ENCODE measurements at regions not wholly inside any gene's neighbourhood (a gene's known extent, or its start where the extent isn't known, plus 50 kb on each side); places are given as distances from the start of the nearest gene placed in this dataset.
"Not testable (repeated sequence)": the region's sequence is repeated elsewhere in the genome, so short reads cannot be mapped to it uniquely, and the experiment has no call there.

DNA sequence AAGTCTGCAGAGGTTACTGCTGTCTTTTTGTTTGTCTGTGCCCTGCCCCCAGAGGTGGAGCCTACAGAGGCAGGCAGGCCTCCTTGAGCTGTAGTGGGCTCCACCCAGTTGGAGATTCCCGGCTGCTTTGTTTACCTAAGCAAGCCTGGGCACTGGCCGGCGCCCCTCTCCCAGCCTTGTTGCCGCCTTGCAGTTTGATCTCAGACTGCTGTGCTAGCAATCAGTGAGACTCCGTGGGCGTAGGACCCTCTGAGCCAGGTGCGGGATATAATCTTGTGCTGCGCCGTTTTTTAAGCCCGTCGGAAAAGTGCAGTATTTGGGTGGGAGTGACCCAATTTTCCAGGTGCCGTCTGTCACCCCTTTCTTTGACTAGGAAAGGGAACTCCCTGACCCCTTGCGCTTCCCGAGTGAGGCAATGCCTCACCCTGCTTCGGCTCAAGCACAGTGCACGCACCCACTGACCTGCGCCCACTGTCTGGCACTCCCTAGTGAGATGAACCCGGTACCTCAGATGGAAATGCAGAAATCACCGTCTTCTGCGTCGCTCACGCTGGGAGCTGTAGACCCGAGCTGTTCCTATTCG lies 198.9 kb upstream of the ECI2 start:
- H3K36me3 ChIP-seq (ENCODE audit: control insufficient read depth in 1 of 2, insufficient read depth in 2 of 2, low read length in 2 of 2); H3K4me3 ChIP-seq (ENCODE audit: low read depth in 1 of 2, low read length in 2 of 2); H3K4me1 ChIP-seq (ENCODE audit: control insufficient read depth in 1 of 2, insufficient read depth in 2 of 2, low read length in 2 of 2); H3K27ac ChIP-seq (ENCODE audit: low read depth, low read length); H3K27me3 ChIP-seq (ENCODE audit: control insufficient read depth in 1 of 2, insufficient read depth in 2 of 2, low read length in 2 of 2); H3K9ac ChIP-seq (ENCODE audit: low read depth in 1 of 2, low read length in 2 of 2); H3K9me3 ChIP-seq (ENCODE audit: control insufficient read depth in 1 of 2, low read length in 2 of 2): not testable (repeated sequence)

DNA sequence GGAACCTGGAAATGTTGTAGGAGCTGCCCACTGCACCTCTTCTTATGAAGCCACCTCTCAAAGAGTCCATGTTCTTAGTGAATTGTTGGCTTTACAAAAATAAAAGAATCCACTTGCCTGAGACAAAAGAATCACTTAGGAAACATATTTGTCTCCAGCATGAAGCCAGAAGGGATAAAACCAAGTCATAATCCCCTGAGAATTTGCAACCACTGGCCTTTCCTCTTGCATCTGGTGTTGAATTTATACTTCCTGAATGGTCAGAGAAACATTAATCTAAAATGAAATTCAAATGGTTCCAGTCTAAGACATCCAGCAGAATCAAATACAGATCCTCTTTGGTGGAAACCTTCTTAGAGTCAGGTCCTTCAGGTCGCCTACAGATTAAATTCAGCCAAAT lies 192.5 kb upstream of the ECI2 start:
- H3K4me1 ChIP-seq (ENCODE audit: control insufficient read depth in 1 of 2, insufficient read depth in 2 of 2, low read length in 2 of 2): no peaks in the 10 kb centered on the region
- H3K9ac ChIP-seq (ENCODE audit: low read depth in 1 of 2, low read length in 2 of 2): no peak overlapping the region
- H3K36me3 ChIP-seq (ENCODE audit: control insufficient read depth in 1 of 2, insufficient read depth in 2 of 2, low read length in 2 of 2): no peaks in the 10 kb centered on the region
- H3K27ac ChIP-seq (ENCODE audit: low read depth, low read length): no peak overlapping the region
- H3K27me3 ChIP-seq (ENCODE audit: control insufficient read depth in 1 of 2, insufficient read depth in 2 of 2, low read length in 2 of 2): no peaks in the 10 kb centered on the region
- no peak overlapping the region for H3K4me3 ChIP-seq (ENCODE audit: low read depth in 1 of 2, low read length in 2 of 2)
- no peaks in the 10 kb centered on the region for H3K9me3 ChIP-seq (ENCODE audit: control insufficient read depth in 1 of 2, low read length in 2 of 2)

DNA sequence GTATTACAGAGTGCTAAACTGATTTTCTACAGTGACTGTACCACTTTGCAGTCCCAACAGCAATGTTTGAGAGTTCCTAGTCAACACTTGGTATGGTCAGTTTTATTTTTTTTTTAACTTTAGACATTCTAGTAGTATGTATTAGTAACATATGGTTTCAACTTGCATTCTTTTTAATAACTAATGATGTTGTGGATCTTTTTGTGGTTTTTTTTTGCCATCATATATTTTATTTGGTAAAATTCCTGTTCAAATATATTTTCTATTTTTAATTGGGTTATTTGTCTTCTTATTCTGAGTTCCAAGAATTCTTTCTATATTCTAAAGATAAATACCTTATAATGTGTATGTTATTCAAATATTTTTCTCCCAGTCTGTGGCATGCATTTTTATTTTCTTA lies 189.4 kb upstream of the ECI2 start:
- Histone ChIP-seq H3K27ac (ENCODE audit: low read depth, low read length) (no peak overlapping the region), H3K4me1 (ENCODE audit: control insufficient read depth in 1 of 2, insufficient read depth in 2 of 2, low read length in 2 of 2) (peaks cover 5 to 13% of the 10 kb centered on the region in 2 donors), H3K27me3 (ENCODE audit: control insufficient read depth in 1 of 2, insufficient read depth in 2 of 2, low read length in 2 of 2) (no peaks in the 10 kb centered on the region), H3K4me3 (ENCODE audit: low read depth in 1 of 2, low read length in 2 of 2) (no peak overlapping the region), H3K36me3 (ENCODE audit: control insufficient read depth in 1 of 2, insufficient read depth in 2 of 2, low read length in 2 of 2) (no peaks in the 10 kb centered on the region), H3K9me3 (ENCODE audit: control insufficient read depth in 1 of 2, low read length in 2 of 2) (no peaks in the 10 kb centered on the region), H3K9ac (ENCODE audit: low read depth in 1 of 2, low read length in 2 of 2) (no peak overlapping the region)

DNA sequence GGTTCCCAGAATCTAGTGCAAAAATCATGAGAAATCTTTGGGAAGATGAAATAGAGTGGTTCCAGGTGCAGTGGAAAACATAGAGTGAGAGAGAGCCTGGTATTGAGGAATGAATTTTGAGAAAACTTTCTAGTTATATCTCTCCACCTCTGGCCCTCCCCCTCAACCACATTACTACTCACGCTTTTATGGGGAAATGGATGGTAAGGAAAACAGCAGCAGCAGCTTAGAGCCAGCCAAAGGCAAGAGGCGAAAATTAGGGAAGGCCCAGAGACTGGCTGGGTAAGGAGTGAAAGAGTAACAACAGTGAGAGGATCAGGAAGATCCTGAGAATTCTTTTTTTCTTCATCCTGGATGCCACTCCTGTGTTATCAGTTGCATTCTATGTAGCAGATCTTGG lies 187.9 kb upstream of the ECI2 start:
- Histone ChIP-seq H3K36me3 (ENCODE audit: control insufficient read depth in 1 of 2, insufficient read depth in 2 of 2, low read length in 2 of 2) (no peaks in the 10 kb centered on the region), H3K4me1 (ENCODE audit: control insufficient read depth in 1 of 2, insufficient read depth in 2 of 2, low read length in 2 of 2) (peaks cover 9 to 18% of the 10 kb centered on the region in 2 donors), H3K4me3 (ENCODE audit: low read depth in 1 of 2, low read length in 2 of 2) (no peak overlapping the region), H3K27ac (ENCODE audit: low read depth, low read length) (no peak overlapping the region), H3K9me3 (ENCODE audit: control insufficient read depth in 1 of 2, low read length in 2 of 2) (no peaks in the 10 kb centered on the region), H3K9ac (ENCODE audit: low read depth in 1 of 2, low read length in 2 of 2) (no peak overlapping the region), H3K27me3 (ENCODE audit: control insufficient read depth in 1 of 2, insufficient read depth in 2 of 2, low read length in 2 of 2) (no peaks in the 10 kb centered on the region)

DNA sequence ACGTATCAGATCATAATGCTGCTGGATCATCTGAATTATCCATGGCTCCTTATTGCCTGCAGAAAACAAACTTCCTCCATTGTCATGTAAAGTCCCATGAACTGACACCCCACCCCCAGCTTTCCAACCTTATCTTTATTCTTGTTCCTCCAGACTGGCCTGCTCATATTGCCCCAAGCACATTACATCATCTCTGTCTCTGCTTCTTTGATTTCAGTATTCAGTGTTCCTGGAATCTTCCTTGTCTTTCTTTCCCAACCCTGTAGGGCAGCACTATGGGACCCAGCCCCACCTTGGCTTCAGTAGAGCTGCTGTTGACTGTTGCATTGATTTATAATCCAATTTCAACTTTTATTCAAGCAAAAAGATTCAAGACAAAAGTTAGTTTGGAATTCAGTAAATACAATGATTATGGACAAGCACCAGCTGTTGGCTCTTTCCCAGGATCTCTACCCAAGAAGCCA lies 187.5 kb upstream of the ECI2 start:
- Histone ChIP-seq H3K4me1 (ENCODE audit: control insufficient read depth in 1 of 2, insufficient read depth in 2 of 2, low read length in 2 of 2) (peaks cover 10 to 20% of the 10 kb centered on the region in 2 donors), H3K27ac (ENCODE audit: low read depth, low read length) (no peak overlapping the region), H3K9me3 (ENCODE audit: control insufficient read depth in 1 of 2, low read length in 2 of 2) (no peaks in the 10 kb centered on the region), H3K4me3 (ENCODE audit: low read depth in 1 of 2, low read length in 2 of 2) (no peak overlapping the region), H3K36me3 (ENCODE audit: control insufficient read depth in 1 of 2, insufficient read depth in 2 of 2, low read length in 2 of 2) (no peaks in the 10 kb centered on the region), H3K9ac (ENCODE audit: low read depth in 1 of 2, low read length in 2 of 2) (no peak overlapping the region), H3K27me3 (ENCODE audit: control insufficient read depth in 1 of 2, insufficient read depth in 2 of 2, low read length in 2 of 2) (no peaks in the 10 kb centered on the region)

DNA sequence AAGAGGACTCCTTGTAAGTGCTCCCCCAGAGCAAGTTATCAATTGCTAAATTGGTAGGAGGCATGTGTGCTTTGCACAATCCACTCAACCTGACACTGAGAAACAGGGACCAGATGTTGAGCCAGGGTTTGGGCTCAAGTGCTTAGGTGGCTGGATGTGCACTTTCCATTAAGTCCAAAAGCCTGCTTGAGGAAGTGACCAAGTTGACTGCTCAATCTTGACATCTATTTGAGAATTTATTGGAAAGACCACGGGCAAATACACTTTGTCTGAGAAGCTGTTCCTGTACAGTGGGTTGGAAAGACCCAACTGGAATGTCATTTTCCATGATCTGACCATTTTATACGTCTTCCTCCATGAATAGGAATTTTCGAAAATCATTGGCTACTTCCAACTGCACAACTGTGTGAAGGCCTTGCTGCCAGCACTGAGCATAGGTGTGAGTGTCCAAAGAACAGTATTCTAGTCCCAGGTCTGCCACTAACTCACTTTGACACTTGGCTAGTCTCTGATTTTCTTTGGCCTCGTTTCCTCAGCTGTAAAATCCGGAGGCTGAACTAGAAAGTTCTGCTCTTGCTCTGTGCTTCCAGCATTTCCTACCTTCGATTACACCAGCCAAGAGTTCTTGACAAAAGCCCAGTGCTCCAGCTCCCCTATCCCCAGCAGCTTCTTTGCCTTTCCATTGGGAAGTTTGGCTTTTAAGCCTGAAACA lies 186.9 kb upstream of the ECI2 start:
- Histone ChIP-seq H3K27ac (ENCODE audit: low read depth, low read length) (no peak overlapping the region), H3K36me3 (ENCODE audit: control insufficient read depth in 1 of 2, insufficient read depth in 2 of 2, low read length in 2 of 2) (no peaks in the 10 kb centered on the region)

DNA sequence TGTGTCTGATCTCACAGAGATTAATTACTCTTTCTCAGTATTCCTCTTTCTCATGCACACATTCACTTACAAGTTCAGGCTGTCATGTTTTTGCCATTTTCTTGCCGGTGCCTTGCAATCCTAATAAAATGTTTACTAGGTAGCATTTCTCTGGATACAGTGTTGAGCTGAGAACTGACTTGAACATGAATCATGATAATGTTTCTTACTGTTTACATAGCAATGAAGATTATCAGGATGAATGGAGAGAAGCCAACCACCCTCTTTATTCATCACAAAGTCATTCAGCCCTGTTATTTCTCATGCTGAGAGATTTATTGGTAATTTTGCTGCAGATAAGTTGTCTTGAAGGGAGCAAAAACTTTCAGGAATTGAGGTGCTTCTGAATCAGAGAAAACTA lies 185.5 kb upstream of the ECI2 start:
- no peak overlapping the region for H3K9ac ChIP-seq (ENCODE audit: low read depth in 1 of 2, low read length in 2 of 2)
- no peak overlapping the region for H3K4me3 ChIP-seq (ENCODE audit: low read depth in 1 of 2, low read length in 2 of 2)
- no peaks in the 10 kb centered on the region for H3K27me3 ChIP-seq (ENCODE audit: control insufficient read depth in 1 of 2, insufficient read depth in 2 of 2, low read length in 2 of 2)
- H3K9me3 ChIP-seq (ENCODE audit: control insufficient read depth in 1 of 2, low read length in 2 of 2): no peaks in the 10 kb centered on the region
- H3K27ac ChIP-seq (ENCODE audit: low read depth, low read length): no peak overlapping the region
- no peaks in the 10 kb centered on the region for H3K36me3 ChIP-seq (ENCODE audit: control insufficient read depth in 1 of 2, insufficient read depth in 2 of 2, low read length in 2 of 2)
- peaks cover 23 to 34% of the 10 kb centered on the region in 2 donors for H3K4me1 ChIP-seq (ENCODE audit: control insufficient read depth in 1 of 2, insufficient read depth in 2 of 2, low read length in 2 of 2)

More for the DNA sequence above, 186.9 kb upstream of the ECI2 start:
- no peak overlapping the region for H3K9ac ChIP-seq (ENCODE audit: low read depth in 1 of 2, low read length in 2 of 2)
- no peaks in the 10 kb centered on the region for H3K27me3 ChIP-seq (ENCODE audit: control insufficient read depth in 1 of 2, insufficient read depth in 2 of 2, low read length in 2 of 2)
- H3K9me3 ChIP-seq (ENCODE audit: control insufficient read depth in 1 of 2, low read length in 2 of 2): no peaks in the 10 kb centered on the region
- peaks cover 15 to 26% of the 10 kb centered on the region in 2 donors for H3K4me1 ChIP-seq (ENCODE audit: control insufficient read depth in 1 of 2, insufficient read depth in 2 of 2, low read length in 2 of 2)
- H3K4me3 ChIP-seq (ENCODE audit: low read depth in 1 of 2, low read length in 2 of 2): no peak overlapping the region

DNA sequence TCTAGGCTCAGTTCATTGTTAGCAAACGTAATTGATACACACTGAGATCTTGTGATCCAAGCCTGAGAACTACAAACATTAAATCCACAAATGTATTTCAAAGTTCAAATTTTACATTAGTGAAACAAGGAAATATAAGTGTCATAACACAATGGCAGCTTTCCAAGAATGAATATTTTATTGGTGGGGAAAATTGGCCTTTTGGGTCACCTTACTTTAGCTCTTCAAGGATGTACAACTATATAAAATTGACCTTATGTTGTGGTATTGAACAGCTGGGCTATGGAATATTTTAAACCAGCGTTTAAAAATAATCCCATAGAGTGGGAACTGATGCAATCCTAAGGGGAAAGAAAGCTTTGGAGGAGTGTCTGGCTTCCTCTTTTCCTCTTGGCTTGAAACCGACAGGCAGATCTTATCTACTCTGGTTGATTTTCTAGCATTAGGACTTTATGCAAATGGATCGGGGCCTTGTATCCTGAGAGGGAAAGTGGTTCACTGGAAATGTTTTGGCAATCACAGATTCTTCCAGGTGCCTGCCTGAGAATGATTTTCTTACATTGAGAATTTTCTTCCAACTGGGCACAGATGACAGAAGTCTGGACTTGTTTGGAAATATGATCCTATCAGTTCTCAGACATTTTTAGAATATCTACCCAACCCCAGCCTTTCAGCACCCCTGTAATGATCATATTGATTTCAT lies 184.8 kb upstream of the ECI2 start:
- H3K9ac ChIP-seq (ENCODE audit: low read depth in 1 of 2, low read length in 2 of 2): no peak overlapping the region
- no peaks in the 10 kb centered on the region for H3K27me3 ChIP-seq (ENCODE audit: control insufficient read depth in 1 of 2, insufficient read depth in 2 of 2, low read length in 2 of 2)
- H3K36me3 ChIP-seq (ENCODE audit: control insufficient read depth in 1 of 2, insufficient read depth in 2 of 2, low read length in 2 of 2): no peaks in the 10 kb centered on the region
- no peak overlapping the region for H3K27ac ChIP-seq (ENCODE audit: low read depth, low read length)
- H3K9me3 ChIP-seq (ENCODE audit: control insufficient read depth in 1 of 2, low read length in 2 of 2): no peaks in the 10 kb centered on the region
- H3K4me3 ChIP-seq (ENCODE audit: low read depth in 1 of 2, low read length in 2 of 2): no peak overlapping the region
- peaks cover 23 to 34% of the 10 kb centered on the region in 2 donors for H3K4me1 ChIP-seq (ENCODE audit: control insufficient read depth in 1 of 2, insufficient read depth in 2 of 2, low read length in 2 of 2)

DNA sequence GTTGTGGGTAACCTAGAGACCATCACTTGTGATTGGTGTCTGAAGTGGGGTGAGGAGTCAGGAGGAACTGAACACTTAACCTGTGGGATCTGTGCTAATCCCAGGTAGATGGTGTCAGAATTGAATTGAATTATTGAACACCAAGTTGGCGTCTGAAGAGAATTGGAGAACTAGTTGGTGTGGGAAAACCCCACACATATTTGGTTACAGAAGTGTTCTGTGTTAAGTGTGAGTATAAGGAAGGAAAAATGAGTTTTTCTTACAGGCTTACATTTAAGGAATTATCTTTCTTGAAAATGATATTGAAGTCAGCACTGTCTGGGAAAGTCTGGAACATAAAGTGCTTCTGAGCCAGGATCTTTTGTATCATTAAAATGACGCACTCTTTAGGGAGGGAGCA lies 182.9 kb upstream of the ECI2 start:
- H3K4me3 ChIP-seq (ENCODE audit: low read depth in 1 of 2, low read length in 2 of 2): no peak overlapping the region
- peaks cover 0 to 2% of the 10 kb centered on the region in 2 donors for H3K9me3 ChIP-seq (ENCODE audit: control insufficient read depth in 1 of 2, low read length in 2 of 2)
- H3K4me1 ChIP-seq (ENCODE audit: control insufficient read depth in 1 of 2, insufficient read depth in 2 of 2, low read length in 2 of 2): peaks cover 23 to 34% of the 10 kb centered on the region in 2 donors
- H3K27me3 ChIP-seq (ENCODE audit: control insufficient read depth in 1 of 2, insufficient read depth in 2 of 2, low read length in 2 of 2): no peaks in the 10 kb centered on the region
- no peaks in the 10 kb centered on the region for H3K36me3 ChIP-seq (ENCODE audit: control insufficient read depth in 1 of 2, insufficient read depth in 2 of 2, low read length in 2 of 2)
- no peak overlapping the region for H3K27ac ChIP-seq (ENCODE audit: low read depth, low read length)
- H3K9ac ChIP-seq (ENCODE audit: low read depth in 1 of 2, low read length in 2 of 2): no peak overlapping the region

DNA sequence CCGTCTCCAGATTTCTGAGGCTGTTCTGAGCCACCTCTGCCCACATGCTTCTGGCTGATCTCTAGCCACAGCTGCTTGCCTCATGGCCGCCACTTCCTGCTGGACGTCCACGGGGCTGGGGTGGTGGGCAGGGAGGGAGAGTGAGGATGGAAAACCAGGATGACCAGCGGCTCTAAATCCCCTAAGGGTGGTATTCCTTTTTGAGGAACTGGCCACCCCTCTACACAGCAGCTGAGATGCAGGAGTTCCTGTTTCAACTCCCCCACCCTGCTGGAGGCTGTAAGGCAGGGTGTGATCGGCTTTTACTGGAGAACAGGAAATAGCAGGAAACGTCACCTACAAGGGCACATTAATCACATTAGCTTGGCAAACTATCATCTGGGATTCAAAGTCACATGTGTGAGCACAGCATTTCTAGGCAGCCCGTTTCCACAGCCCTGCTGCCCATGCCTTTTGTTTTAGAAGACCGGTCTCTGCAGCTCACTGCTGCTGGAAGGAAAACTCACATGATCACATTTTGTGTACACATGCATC lies 181.6 kb upstream of the ECI2 start:
- peaks cover 23 to 34% of the 10 kb centered on the region in 2 donors for H3K4me1 ChIP-seq (ENCODE audit: control insufficient read depth in 1 of 2, insufficient read depth in 2 of 2, low read length in 2 of 2)
- H3K4me3 ChIP-seq (ENCODE audit: low read depth in 1 of 2, low read length in 2 of 2): peak overlapping the region in 1 of 2 donors; percentile 23
- peaks cover 4 to 8% of the 10 kb centered on the region in 2 donors for H3K9me3 ChIP-seq (ENCODE audit: control insufficient read depth in 1 of 2, low read length in 2 of 2)
- no peak overlapping the region for H3K27ac ChIP-seq (ENCODE audit: low read depth, low read length)
- H3K27me3 ChIP-seq (ENCODE audit: control insufficient read depth in 1 of 2, insufficient read depth in 2 of 2, low read length in 2 of 2): no peaks in the 10 kb centered on the region
- no peak overlapping the region for H3K9ac ChIP-seq (ENCODE audit: low read depth in 1 of 2, low read length in 2 of 2)
- H3K36me3 ChIP-seq (ENCODE audit: control insufficient read depth in 1 of 2, insufficient read depth in 2 of 2, low read length in 2 of 2): no peaks in the 10 kb centered on the region

All from duodenal mucosa (tissue), 2 donors.